ENCODE measurements at regions not wholly inside any gene's neighbourhood (a gene's known extent, or its start where the extent isn't known, plus 50 kb on each side); places are given as distances from the start of the nearest gene placed in this dataset.

DNA sequence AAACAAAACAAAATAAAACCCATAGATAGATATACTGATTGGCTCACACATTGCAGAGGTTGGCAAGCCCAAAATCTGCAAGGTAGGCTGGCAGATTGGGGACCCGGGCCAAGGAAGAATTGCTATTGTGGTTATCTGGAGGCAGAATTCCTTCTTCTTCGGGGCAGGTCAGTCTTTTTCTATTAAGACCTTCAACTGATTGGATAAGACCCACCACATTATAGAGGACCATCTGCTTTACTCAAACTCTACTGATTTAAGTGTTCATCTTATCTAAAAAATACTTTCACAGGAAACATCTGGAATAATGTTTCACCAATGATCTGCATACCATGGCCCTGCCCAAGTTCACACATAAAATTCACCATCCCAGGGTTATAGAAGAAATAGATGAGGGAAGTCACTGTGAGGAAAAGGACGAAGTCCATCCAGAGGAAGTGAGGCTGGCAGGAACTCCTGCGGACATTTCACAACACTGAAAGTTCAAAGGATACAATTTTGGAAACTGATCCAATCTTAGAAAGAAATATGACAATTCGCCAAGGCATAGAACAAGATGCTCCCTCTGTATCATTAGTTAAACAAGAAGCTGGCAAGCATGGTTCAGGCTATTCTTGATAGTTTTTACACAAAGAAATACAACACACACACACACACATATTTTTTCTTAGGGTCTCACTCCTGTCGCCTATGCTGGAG, 127.6 kb upstream of the MED13L start:
- no peak for DNase-seq

DNA sequence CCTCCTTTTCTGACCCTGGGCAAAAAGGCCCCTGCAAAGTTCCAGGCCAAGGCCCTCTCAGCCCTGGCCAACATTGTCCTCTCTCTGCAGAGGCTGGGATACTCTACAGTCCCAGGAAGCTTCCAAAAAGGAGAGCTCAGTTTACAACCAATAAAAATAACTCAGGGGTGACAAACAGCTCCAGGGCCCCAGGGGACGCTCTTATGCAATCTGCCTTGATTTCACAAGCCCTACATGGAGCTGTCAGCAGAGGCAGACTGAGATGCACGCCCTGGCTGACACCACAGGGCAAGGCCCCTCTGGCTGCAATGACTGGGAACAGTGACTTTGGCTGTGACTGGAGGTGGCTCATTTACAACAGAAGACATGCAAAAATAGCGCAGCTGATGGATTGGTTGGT, 129.0 kb upstream of the MED13L start:
- DNase-seq, result no peak

DNA sequence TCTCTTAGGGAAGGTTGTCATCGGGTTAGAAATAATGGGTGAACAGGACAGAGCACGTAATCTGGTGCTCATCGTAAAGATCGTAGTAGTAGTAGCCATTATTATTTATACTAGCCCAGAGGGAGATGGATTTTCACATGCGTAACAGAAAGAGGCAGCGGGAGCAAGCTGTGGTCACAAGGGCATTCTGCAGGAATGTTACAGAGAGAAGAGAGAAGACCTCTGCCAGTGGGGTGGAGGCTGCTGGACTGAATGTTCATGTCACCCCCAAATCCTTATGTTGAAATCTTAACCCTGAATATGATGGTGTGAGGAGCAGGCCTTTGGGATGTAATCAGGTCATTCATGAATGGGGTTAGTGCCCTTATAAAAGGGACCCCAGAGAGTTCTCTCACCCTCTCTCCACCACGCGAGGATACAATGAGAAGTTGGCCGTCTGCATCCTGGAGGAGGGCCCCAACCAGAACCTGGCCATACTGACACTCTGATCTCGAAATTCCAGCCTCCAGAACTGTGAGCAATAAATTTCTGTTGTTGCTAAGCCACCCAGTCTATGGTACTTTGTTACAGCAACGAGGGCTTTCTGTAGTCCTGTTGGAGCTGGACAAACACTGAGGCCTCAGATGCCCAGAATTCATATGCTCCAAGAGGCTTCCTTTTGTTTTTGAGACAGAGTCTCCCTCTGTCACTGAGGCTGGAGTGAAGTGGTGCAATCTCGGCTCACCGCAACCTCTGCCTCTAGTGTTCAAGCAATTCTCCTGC, 131.2 kb upstream of the MED13L start:
- no peak for DNase-seq

DNA sequence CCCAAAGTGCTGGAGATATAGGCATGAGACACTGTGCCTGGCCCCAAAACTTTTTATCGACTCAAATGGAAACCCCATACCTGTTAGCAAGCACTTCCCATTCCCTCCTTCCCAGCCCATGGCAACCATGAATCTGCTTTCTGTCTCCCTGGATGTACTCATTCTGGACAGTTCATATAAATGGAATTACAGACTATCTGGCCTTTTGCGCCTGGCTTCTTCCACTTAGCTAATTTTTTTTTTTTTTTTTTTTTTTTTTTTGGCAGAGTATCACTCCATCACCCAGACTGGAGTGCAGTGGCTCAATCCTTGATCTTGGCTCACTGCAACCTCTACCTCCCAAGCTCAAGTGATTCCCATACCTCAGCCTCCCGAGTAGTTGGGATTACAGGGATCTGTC, 134.5 kb upstream of the MED13L start:
- DNase-seq, result no peak

DNA sequence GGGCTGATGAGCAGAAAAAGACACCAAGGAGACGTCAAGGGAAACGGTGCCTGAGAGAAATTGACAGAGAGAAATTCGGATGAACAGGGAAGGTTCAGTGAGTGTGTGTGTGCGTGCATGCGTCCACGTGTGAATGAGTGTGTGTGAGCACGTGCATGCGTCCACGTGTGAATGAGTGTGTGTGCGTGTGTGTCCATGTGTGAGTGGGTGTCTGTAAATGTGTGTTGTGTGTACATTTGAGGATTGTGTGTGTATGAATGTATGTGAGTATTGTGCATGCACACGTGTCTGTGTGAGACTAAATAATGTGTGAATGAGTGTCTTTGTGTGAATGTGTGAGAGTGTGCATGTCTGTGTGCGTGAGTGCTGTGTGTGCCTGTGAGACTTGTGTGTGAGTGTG, 137.4 kb upstream of the MED13L start:
- no peak for DNase-seq

DNA sequence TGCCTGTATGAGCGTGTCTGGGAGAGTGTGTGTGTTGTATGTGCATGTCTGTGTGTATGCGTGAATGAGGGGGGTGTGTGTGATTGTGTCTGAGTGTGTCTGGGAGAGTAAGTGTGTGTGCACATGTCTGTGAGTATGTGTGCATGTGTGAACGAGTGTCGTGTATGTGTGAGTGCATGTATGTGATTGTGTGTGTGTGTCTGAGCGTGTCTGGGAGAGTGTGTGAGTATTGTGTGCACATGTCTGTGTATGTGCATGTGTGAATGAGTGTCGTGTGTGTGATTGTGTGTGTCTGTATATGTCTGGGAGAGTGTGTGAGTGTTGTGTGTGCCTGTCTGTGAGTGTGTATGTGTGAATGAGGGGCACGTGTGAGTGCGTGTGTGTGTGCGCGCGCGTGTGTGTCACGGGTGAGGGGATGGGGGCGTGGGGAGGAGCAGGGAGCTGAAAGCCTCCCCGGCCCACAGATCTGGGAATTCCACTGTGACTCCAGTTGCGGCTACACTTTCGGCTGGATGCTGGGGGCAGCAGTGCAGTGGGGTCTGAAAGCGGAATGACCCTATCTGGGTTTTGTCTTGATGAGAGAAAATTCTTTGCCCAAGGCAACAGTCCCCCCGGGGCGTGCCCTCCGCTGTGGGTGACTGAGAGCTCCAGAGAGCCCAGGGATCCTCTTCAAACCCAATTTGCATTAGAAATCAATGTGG, 138.1 kb upstream of the MED13L start:
- no peak for DNase-seq

DNA sequence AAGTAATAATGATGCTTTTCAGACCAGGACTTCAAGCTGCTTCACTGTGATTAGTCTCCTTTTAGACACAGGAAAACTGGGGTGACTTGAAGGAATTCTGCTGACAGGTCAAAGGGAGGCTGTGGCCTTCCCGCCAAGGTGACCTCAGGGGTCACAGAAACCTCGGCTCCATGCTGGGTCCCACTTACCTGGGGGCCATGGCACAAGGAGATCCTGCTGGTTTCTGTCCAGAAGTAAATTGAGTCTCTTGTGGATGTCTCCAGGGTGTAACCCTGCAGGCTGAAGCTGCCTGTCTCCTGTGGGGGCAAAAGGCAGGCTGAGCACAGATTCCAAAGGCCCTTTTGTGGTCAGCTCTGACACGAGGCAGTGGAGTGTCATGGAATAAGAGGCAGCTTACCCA, 138.7 kb upstream of the MED13L start:
- no peak for DNase-seq

DNA sequence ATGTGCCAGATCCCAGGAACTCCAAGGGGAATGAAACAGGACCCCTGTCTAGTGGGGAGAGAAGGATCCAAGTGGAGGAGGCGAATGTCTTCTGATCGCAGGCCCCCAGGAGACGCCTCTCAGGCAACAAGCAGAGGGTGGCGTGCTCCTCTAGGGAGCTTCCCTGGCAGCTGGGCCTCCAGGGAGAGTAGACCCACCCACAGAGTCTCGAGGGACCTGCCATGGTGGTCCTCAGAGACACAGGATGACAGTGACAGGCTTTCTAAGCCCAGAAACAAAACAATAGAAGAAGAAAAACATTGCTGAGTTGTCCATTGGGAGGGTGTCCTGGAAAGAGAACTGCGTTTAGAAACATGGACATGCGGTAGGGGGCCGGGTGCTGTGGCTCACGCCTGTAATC, 140.6 kb upstream of the MAP1LC3B2 start:
- DNase-seq, result no peak

DNA sequence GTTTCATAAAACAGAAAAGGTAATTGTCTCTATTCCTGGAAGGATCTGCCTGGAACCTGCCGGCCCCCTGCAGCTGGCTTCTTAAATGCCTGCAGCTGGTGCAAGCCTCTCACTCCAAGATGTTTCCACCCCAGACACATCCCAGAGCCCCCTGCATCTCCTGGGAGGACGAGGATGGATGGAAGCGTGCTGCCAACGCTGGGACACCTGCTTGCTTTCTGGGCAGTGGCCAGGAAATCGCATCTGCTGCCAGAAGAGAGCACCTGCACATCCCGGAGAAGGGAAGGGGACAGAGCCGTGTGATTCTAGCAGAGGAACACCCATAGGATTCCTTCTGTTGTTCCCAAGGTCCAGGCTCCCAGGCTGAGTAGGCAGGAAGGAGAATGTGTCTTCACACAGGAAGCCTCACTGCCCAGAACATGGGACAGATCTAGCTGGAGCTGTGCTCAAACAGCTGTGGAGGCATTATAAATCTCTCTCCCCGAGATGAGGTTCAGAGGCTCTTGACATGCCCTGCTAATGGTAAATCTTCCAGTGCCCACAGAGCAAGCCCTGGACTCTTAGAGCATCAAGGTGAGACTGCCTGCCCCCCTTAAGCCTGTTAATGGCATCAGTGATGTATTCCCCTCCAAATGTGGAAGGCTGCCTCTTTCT, 138.8 kb upstream of the MAP1LC3B2 start:
- no peak for DNase-seq

DNA sequence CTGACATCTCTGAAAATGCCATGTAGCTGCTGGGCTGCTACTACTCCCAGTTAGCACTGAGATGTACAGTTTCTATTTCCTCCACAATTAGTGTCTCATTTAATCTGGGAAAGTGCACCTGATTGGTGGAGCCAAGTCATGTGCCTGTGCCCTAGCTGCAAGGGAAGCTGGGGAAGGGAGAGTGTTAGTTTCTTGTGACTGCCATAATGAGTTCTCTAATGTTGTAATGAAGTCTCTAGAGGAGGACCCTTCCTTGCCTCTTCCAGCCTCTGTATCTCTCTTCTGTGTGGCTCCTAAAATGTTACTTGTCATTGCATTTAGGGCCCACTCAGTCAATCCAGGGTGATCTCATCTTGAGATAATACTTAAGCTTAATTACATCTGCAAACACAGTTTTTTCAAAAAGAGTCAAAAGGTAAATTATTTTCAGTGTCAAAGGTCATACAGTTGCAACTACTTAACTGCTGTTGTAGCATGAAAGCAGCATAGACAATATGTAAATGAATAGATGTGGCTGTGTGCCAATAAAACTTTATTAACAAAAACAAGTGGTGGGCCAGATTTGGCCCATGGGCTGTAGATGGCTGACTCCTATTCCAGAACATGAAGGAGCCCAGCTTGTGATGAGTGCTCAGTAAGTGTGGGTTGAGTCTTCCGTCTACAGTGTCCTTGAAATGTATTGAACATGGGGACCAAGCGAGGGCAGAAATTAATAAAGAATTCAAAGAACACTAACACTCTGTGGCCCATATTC, 137.2 kb upstream of the MAP1LC3B2 start:
- DNase-seq, result no peak

DNA sequence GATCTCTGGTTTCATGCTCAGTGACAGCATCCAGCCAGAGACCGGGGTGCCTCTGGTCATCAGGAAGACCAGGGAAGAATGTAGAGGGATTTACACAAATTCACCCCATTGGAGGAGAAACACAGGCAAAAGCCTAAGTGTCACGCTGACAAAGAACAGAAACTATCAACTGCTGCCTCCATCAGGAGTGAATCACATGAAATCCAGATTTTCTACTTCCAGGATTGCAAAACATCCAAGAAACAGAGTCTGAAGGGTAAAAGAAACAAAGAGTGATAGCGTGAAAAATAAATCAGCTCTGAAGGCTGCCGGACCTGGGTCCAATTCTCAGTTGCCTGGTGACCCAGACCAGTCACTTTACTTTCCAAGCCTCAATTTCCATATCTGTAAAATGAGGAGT, 136.1 kb upstream of the MAP1LC3B2 start:
- no peak for DNase-seq

DNA sequence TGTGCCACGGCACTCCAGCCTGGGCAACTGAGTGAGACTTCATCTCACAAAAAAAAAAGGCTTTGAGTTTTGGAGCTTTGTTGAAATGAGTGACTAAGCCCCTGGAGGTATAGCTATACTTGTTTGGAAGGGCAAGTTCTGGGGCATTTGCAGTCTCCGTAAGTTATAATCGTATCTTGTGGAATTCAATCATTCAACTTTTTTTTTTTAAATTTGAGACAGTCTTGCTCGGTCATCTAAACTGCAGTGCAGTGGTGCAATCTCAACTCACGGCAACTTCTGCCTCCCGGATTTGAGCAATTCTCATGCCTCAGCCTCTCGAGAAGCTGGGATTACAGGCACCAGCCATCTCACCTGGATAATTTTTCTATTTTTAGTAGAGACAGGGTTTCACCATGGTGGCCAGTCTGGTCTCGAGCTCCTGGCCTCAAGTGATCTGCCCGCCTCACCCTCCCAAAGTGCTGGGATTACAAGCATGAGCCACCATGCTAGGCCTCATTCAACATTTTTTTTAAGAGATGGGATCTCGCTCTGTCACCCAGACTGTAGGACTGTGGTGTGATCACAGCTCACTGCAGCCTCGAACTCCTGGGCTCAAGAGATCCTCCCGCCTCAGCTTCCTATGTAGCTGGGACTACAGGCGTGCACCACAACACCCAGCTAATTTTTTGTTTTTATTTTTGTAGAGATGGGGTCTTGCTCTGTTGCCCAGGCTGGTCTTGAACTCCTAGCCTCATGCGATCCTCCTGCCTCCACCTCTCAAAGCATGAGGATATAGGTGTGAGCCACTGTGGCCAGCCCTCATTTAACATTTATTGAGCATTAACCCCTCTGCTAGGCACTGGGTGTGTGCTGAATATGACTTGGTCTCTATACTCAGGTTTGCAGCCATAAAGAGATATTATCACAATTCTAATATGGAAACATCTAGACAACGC, 133.7 kb upstream of the MAP1LC3B2 start:
- DNase-seq, result no peak

DNA sequence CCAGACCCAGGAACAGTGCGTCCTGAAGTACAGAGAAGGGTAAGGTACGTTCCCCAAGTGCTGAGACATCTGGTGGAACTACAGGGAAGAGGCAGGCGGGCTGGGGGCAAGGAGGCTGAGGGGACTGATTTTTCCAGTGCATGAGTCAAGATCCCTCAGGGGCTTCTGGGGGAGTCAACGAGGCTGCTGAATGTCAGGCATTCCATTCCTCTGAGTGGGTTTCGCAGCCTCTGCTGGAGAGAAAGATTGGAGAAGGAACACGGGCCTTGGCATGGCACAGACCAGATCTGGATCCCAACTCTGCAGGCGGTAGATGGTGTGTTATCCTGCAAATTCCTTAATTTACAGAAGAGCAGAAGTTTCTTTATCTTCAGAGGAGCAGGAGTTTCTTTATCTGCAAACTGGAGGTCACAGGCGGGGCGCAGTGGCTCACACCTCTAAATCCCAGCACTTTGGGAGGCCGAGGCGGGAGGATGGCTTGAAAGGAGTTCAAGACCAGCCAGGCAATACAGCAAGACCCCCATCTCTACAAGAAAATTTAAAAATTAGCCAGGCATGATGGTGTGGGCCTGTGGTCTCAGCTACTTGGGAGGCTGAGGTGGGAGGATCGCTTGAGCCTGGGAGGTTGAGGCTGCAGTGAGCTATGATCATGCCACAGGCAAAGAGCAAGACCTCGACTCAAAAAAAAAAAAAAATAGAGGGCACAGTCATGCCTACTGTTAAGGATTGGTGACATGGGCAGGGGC, 132.6 kb upstream of the MAP1LC3B2 start:
- DNase-seq, result peak; percentile 80

DNA sequence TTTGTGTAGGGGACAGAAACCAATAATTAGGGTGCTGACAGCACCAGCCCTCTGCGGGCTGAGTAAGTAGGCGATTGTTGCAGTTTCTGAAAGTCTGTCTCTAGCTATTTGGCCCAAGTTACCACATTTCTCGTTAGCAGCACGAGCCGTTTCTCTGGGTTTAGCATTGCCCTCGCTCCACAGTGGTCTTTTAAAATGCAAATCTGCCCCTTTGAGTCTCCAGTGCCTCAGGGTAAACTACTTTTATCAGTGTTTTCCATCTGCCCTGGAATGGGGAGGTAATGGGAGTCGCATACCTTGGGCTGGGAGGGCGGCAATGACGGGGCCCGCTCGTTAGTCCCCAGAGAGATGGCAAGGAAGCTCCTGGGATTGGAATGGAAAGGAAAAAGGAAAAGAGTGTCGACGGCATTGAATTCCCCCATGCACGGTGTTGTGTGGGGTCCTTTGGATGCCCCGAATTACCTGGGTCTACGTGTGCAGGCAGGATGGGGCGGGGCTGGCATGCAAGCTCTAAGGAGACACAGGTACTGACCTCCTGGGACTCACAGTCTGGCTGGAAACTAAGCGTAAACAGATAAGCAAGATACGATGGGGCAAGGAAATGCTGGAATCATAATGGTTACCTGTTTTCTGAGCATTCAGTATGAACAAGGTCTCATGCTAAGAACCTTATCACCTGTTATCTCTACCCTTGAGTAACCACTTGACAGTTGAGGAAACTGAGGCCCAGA, 131.8 kb upstream of the MAP1LC3B2 start:
- DNase-seq, result no peak

DNA sequence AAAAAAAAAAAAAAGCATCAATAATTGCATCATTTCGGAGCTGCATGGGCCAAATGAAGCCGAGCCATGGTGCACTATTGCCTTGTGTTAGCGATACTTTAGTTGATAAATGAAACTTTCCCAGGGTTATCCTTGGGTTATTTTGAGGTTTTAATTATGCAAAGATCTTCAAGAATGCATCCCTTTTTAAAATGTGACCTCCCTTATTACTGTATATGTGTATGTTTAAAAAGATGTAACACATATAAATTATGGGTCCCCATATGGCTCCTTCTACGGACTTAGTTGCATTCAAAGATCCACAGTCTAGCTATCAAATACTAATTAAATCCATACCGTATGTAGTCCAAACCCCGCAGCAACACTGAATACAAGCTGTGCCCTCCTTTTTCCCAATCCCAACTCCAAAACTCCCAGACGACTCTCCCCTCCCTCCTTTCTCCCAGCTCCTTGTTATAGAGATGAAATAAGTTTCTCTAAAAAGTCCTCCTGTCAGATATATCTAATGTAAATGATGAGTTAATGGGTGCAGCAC, 129.3 kb upstream of the MAP1LC3B2 start:
- DNase-seq, result no peak

DNA sequence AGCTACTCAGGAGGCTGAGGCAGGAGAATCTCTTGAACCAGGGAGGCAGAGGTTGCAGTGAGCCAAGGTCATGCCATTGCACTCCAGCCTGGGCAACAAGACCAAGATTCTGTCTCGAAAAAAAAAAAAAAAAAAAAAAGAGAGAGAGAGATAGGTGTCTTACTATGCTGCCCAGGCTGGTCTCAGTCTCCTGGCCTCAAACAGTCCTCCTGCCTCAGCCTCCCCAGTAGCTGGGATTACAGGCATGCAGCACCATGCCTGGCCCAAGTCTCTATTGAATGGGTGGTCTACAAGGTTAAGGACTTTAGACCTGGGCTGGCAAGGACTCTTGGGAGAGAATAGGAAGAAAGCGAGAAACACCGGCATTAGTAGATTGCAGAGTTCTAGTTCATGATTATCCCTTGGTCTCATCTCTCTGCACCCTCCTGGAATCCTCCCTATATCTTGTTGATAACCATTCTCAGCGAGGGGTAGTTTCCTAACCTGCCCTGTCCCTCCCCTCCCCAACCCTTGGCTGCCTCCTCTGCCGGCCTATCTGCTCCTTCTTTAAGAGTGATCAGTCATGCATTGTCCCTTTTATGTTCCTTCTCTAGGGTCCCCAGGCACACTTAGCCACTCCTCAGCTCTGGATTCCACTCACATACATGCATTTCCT, 128.1 kb upstream of the MAP1LC3B2 start:
- no peak for DNase-seq

DNA sequence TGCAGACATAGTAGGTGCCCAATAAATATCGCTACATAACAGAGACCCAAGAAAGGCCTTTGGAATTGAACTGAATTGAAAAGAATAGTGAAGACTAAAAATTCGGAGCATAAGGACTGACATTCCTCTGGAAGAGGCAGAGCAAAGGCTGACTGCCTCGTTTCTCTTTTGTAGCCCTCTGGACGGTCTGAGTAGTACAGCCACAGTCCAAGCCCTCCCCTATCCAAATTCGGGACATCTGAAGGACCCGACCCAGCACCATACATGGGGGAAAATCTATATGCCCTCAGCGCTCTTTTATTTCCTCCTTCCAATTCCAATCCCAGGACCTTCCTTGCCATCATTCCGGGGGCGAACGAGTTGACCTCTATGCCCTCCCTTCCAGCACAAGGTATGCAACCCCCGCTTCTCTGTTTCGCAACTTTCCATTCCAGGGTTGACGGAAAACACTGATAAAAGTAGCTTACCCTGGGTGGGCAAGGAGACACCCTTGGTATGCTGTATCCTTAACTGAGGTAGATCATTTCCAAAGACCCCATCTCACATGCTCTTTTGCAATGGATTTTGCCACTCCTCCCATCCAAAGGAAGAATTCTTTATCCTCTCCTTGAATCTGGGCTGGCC, 127.4 kb upstream of the MAP1LC3B2 start:
- DNase-seq, result no peak

DNA sequence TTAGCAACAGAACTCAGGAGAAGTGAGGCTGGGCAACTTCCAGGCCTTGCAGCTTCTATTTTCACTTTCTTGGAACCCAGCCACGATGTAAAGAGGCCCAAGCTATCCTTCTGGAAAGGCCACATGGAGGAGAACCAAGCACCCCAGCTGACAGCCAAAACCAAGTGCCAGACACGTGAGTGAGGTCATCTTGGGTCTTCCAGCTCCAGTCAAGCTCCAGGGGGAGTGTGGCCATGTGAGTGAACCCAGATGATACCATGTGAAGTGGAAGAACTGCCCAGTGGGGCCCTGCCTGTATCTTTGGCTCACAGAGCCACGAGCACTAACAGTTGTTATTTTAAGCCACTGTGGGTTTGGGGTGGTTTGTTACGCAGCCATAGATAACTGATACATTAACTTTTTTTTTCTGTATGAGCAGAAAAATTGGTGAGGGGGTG, 126.8 kb upstream of the MAP1LC3B2 start:
- peak; percentile 46 for DNase-seq

DNA sequence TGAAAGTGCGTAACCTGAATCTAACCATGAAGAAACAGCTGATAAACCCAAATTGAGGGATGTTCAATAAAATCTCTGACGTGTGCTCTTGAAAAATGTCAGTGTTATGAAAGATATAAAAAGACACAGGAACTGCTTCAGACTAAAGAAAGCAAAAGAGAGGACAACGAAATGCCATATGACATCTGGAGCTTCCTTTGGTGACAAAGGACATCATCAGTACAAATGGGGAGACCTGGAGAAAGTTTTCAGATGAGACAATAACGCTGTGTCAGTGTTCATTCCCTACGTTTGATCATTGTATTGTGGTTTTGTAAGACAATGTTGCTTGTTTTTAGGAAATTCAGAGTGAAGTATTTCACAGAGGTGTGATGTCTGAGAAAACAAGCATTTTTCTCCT, 125.9 kb upstream of the MAP1LC3B2 start:
- DNase-seq, result no peak

Data from eye (tissue), 1 donor.